SKM-1 (cell line): ENCODE measurements at regions not wholly inside any gene's neighbourhood (a gene's known extent, or its start where the extent isn't known, plus 50 kb on each side); places are given as distances from the start of the nearest gene placed in this dataset.
"Not testable (repeated sequence)": the region's sequence is repeated elsewhere in the genome, so short reads cannot be mapped to it uniquely, and the experiment has no call there.

Source experiments
- DNase-seq: peaks from one replicate; lab custom pipeline; 2025; ENCODE audit not compliant: unreplicated experiment; lab: John Stamatoyannopoulos, UW

DNA sequence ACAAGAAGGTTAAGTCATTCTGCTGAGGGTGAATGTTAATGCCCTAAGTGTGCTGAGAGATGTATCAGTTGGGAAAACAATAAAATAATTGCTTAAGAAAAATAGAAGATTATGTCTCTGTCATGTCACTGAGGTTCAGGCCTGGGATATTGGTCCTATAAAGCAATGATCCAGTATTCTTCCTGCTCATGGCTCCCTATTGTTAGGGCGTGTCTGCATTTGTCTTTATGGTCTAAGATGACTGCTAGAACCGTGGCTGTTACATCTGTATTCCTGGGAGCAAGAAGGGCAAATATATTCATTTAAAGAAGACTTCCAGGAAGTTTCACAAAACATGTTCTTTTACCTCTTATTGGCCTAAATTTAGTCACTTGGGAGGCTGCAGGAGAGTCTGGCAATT lies 125.0 kb downstream of the KCNE4 start:
- DNase-seq = no peak

- DNase-seq = no peak
These were observed 128.5 kb downstream of the KCNE4 start for GRCh38 chr2:223180463-223180862.

DNA sequence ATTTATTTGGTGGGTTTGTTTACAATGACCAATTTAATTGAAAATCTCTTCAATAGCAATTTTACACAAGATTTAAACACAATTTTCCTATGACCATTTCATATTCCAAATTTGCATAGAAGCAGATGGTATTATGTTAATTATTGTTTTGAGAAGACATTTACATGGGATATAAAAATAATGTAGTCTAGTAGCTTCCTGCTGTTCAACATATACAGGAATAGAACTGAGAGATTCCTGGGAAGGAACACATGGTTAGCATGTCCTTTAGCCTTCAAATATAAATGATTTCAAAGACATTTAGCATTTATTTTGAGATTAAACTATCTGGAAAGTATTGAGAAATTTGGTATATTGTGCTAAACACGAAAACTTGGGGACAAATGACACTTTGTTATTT lies 129.6 kb downstream of the KCNE4 start:
- no peak for DNase-seq

DNA sequence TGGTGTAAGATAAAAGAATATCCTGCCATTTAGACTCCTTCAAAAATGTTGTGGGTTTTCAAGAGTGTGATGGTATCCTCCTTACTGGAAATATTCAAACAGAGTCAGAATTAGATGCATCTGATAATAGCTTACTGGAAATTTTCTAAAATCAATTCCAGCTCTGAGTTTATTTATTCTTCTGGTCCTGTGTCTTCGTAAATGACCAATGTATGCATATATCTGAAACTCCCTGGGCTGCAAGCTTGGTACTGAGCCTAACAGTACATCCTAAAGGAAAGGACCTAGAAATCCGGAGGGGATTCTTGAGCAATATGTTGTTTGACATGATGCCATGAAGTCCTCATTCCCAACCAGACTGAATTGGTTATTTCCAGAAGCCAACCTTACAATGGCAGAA lies 130.4 kb downstream of the KCNE4 start:
- DNase-seq = no peak

GRCh38 chr2:223185638-223186037 lies 133.6 kb downstream of the KCNE4 start:
- no peak for DNase-seq

DNA sequence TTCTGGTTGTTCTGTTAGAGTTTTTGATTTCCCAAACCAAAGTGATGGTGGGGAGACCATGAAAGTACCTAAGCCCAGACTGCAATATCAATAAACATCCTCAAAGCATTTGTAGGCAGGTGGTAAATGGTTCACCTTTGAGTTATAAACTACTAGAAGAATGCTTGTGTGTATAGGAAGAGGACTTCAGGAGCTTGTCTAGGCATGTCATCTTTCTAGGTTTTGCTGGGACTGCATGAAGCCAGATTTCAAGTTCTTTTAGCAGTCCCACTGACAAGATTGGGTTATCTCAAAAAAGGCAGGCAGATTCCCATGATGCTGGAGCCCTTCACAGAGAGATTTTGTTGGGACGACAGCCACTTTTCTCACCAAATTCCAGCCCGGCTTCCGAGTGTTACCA lies 135.3 kb downstream of the KCNE4 start:
- no peak for DNase-seq

DNA sequence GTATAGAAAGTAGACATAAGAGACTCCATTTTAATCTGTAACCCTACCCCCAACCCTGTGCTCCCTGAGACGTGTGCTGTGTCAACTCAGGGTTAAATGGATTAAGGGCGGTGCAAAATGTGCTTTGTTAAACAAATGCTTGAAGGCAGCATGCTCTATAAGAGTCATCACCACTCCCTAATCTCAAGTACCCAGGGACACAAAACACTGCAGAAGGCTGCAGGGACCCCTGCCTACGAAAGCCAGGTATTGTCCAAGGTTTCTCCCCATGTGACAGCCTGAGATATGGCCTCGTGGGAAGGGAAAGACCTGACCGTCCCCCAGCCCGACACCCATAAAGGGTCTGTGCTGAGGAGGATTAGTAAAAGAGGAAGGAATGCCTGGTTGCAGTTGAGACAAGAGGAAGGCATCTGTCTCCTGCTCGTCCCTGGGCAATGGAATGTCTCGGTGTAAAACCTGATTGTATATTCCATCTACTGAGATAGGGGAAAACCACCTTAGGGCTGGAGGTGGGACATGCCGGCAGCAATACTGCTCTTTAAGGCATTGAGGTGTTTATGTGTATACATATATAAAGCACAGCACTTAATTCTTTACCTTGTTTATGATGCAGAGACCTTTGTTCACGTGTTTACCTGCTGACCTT lies 138.7 kb downstream of the KCNE4 start:
- not testable (repeated sequence) for DNase-seq

DNA sequence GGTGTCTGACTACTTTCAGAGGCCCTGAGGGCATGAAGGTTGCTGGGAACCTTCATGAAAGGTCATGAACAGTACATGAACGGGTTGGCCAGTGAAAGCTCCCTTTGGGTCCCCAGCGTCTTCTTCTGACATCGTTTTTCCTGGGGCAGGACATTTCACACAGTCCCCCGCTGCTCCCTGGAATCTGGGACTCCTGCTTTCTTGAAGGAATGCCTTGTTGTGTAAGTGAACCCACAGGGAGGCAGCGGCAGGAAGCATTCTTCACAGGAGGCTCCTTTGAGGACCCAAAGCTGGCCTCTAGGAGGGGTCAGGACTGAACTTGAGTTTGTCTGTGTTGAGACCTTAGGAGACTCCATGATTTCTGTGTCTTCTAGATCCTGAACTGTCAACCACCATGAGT lies 144.3 kb downstream of the KCNE4 start:
- no peak for DNase-seq

DNA sequence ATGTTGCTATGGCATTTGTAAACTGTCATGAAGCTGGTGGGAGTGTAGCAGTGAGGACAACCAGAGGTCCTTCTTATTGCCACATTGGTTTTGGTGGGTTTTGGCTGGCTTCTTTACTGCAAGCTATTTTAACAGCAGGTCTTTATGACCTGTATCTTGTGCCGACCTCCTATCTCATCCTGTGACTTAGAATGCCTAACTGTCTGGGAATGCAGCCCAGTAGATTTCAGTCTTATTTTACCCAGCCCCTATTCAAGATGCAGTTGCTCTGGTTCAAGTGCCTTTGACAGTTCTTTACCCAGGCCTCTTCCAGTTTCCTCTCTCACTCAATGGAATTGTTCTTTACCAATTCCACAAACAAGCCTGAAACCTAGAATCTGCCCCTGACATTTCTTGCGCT lies 145.1 kb downstream of the KCNE4 start:
- DNase-seq = no peak

GRCh38 chr2:223199531-223200515 lies 147.8 kb downstream of the KCNE4 start:
- DNase-seq = no peak

- no peak for DNase-seq
These were observed 152.3 kb downstream of the KCNE4 start for GRCh38 chr2:223203971-223204929.

DNA sequence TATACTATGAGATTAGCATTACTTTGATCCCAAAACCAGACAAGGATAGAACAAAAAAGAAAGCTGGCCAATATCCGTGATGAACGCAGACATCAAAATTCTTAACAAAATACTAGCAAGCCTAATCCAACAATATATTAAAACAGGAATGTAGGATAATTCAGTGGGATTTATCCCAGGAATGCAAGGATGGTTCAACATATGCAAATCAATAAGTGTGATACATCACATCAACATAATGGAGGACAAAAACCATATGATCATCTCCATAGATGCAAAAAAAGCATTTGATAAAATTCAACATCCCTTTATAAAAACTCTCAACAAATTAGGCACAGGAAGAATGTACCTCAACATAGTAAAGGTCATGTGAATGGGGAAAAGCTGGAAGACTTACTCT lies 158.5 kb downstream of the KCNE4 start:
- DNase-seq = no peak

DNA sequence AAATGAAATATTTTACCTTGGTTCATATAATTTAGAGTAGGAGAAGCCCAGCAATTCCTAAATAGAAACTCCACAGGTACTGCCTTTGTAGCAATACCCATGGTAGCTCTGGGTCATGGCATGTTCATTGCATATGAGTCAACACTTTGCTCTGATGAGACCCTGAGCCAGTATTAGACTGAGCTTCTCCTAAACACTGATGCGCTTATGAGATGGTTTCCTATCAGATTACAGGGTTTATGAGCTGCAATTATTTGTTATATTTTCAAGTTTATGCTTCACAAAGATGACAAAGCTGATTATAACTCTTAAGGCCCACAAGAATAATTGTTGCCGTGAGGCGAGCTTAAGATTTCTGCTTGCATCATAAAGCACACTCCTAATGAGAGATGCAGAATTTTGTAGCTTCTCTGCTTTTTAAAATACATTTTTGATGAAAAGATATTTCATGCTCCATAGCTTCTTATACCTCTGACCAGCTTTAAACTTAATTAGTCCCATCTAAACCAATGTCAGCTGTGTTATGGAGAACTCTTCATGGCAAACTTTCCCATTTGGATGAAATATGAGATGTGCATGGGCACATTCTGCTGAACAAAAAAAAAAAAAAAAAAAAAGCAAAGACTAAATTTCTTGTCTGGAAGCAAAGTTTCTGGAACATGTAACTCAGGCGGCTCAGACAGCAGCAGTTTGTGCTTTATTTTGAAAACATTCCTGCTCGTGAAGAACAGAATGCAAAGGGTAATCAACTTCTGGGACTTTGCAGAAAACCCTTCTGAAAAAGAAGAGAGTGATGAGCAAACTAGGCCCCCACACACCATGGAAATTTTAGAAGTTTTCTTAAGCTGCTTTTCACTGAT lies 162.6 kb downstream of the KCNE4 start:
- DNase-seq = no peak

- DNase-seq = no peak
These were observed 163.2 kb downstream of the KCNE4 start for GRCh38 chr2:223215254-223215516.

- no peak for DNase-seq
These were observed 165.4 kb downstream of the KCNE4 start for GRCh38 chr2:223217373-223217772.

GRCh38 chr2:223218587-223219178 lies 166.7 kb downstream of the KCNE4 start:
- no peak for DNase-seq

- no peak for DNase-seq
These were observed 168.1 kb downstream of the KCNE4 start for GRCh38 chr2:223219872-223220657.

DNA sequence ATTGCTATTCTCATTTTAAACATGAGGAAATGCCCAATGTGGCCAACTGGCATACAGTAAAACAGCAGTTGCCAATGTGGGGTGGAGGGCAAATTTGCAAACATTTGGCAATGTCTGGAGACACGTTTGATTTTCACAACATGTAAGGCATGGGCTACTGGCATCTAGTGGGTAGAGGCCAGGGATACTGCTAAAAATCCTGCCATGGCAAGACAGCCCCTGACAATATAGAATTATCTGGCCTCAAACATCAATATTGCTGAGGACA lies 168.6 kb downstream of the KCNE4 start:
- DNase-seq = no peak

DNA sequence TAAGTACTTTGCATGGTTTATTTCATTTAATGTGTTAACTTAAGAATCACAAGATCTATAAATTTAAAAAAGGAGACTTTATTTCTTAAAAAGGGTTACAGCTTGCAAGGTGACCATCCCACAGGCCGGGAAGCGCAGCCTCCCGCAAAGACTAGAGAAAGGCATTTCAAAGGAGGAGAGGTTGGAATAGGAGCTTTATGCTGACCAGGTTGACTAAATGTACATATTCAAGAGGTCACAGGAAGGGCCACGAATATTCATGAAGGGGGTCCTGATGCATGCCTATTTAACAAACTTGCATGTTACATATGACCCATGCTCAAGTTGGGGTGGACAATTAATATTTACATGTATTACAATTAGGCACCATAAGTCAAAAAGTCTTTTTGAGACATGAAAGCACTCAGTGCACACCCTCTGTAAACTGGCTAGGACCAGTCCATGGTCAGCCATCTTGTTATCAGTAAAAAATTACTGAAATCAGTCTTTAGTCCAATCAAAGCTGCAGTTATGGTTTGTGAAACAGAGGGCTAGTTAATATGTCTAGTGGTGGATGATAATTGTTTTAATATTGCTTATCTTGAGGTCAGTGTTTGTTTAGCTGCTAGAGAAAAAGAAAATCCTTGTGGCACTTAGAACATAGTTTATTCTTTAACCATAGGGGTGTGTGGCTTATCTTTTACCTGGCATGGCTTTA lies 169.3 kb downstream of the KCNE4 start:
- no peak for DNase-seq
